GM19438 (cell line): ENCODE measurements at regions not wholly inside any gene's neighbourhood (a gene's known extent, or its start where the extent isn't known, plus 50 kb on each side); places are given as distances from the start of the nearest gene placed in this dataset.

Source experiments
- ATAC-seq: cut with Tn5 transposase; IDR thresholded peaks from one replicate; pipeline ENCODE4 v1.9.1; 2021; ENCODE audit warnings: low read depth; ENCODE audit not compliant: unreplicated experiment

GRCh38 chr10:44306147-44306710 lies 78.7 kb downstream of the CXCL12 start:
- no peak for ATAC-seq

- no peak for ATAC-seq
Measured at GRCh38 chr10:44301781-44302355, 83.0 kb downstream of the CXCL12 start.

- peak; percentile 58 for ATAC-seq
Measured at GRCh38 chr10:44300666-44301649, 83.9 kb downstream of the CXCL12 start.

GRCh38 chr10:44298713-44299112 lies 86.2 kb downstream of the CXCL12 start:
- ATAC-seq = no peak

GRCh38 chr10:44297963-44298362 lies 86.9 kb downstream of the CXCL12 start:
- ATAC-seq = no peak

GRCh38 chr10:44295644-44296241 lies 89.2 kb downstream of the CXCL12 start:
- ATAC-seq = no peak

- no peak for ATAC-seq
Measured at GRCh38 chr10:44294726-44295412, 90.0 kb downstream of the CXCL12 start.

GRCh38 chr10:44293842-44294241 lies 91.1 kb downstream of the CXCL12 start:
- no peak for ATAC-seq

- no peak for ATAC-seq
Measured at GRCh38 chr10:44293306-44293778, 91.6 kb downstream of the CXCL12 start.

GRCh38 chr10:44292390-44293002 lies 92.4 kb downstream of the CXCL12 start:
- ATAC-seq = no peak

- ATAC-seq = no peak
Measured at GRCh38 chr10:44291091-44291490, 93.8 kb downstream of the CXCL12 start.

GRCh38 chr10:44289125-44289524 lies 95.8 kb downstream of the CXCL12 start:
- ATAC-seq = no peak

- ATAC-seq = no peak
Measured at GRCh38 chr10:44287408-44287807, 97.5 kb downstream of the CXCL12 start.

GRCh38 chr10:44284198-44285084 lies 100.5 kb downstream of the CXCL12 start:
- no peak for ATAC-seq

GRCh38 chr10:44282626-44283300 lies 102.1 kb downstream of the CXCL12 start:
- no peak for ATAC-seq

- ATAC-seq = no peak
Measured at GRCh38 chr10:44281662-44282061, 103.2 kb downstream of the CXCL12 start.

GRCh38 chr10:44281089-44281613 lies 103.7 kb downstream of the CXCL12 start:
- no peak for ATAC-seq
